Fibroblast of pulmonary artery (primary cell): ENCODE measurements at regions not wholly inside any gene's neighbourhood (a gene's known extent, or its start where the extent isn't known, plus 50 kb on each side); places are given as distances from the start of the nearest gene placed in this dataset.

Experiments
- DNase-seq: peaks from one replicate; pipeline ENCODE4 v3.0.0-alpha.2; 2010; ENCODE audit warnings: low read depth
- H3K4me3 ChIP-seq: replicated peaks from 2 replicates; pipeline ENCODE4 v1.5.1; 2011; ENCODE audit warnings: low read depth, mild to moderate bottlenecking, control low read depth, low read length, moderate library complexity
- CTCF ChIP-seq: IDR thresholded peaks from 2 replicates; pipeline ENCODE4 v1.5.1; 2011; ENCODE audit warnings: mild to moderate bottlenecking, control low read depth, low read length, inconsistent platforms; ENCODE audit errors: missing control alignments

- no peak for DNase-seq
- H3K4me3 ChIP-seq = no peak overlapping the region
- TF ChIP-seq CTCF = no peak
Observed at GRCh38 chr3:164620423-164620822, 457.9 kb downstream of the SI start.

- DNase-seq = no peak
- no peak for TF ChIP-seq CTCF
- H3K4me3 ChIP-seq = no peak overlapping the region
Observed at GRCh38 chr3:164612751-164613150, 465.5 kb downstream of the SI start.

GRCh38 chr3:164608554-164609276 lies 469.6 kb downstream of the SI start:
- TF ChIP-seq CTCF = no peak
- no peak for DNase-seq
- H3K4me3 ChIP-seq = no peak overlapping the region

- no peak for TF ChIP-seq CTCF
Observed at GRCh38 chr3:164604687-164605086, 473.6 kb downstream of the SI start.

GRCh38 chr3:164577667-164578210 lies 500.6 kb downstream of the SI start:
- H3K4me3 ChIP-seq = no peak overlapping the region
- TF ChIP-seq CTCF = no peak

More at GRCh38 chr3:164604687-164605086, 473.6 kb downstream of the SI start:
- DNase-seq = no peak
- no peak overlapping the region for H3K4me3 ChIP-seq

GRCh38 chr3:164572436-164572835 lies 505.9 kb downstream of the SI start:
- H3K4me3 ChIP-seq = no peak overlapping the region
- no peak for TF ChIP-seq CTCF
- no peak for DNase-seq

More at GRCh38 chr3:164577667-164578210, 500.6 kb downstream of the SI start:
- DNase-seq = no peak

GRCh38 chr3:164550857-164551256 lies 527.4 kb downstream of the SI start:
- no peak for DNase-seq
- TF ChIP-seq CTCF = no peak
- H3K4me3 ChIP-seq = no peak overlapping the region
